Small intestine (tissue), 7 donors: ENCODE measurements at regions not wholly inside any gene's neighbourhood (a gene's known extent, or its start where the extent isn't known, plus 50 kb on each side); places are given as distances from the start of the nearest gene placed in this dataset.

Experiments
- DNase-seq, 2 donors: peaks; one replicate each; pipeline versions ENCODE4 v3.0.0 to v3.0.0-alpha.2; 2013
- FAIRE-seq: peaks from 2 replicates; lab custom pipeline; 2012; peaks lifted over from hg19 to GRCh38; lab: Jason Lieb, UNC
- H3K27ac ChIP-seq, 3 donors: one replicate each; pipeline ENCODE4 v1.5.1; 2013; ENCODE audit warnings: low read length in 2 of 3, mild to moderate bottlenecking in 2 of 3, control low read depth in 1 of 3, inconsistent platforms in 1 of 3, low read depth in 1 of 3, moderate library complexity in 1 of 3
- H3K27me3 ChIP-seq, 3 donors: one replicate each; pipeline ENCODE4 v1.6.1; 2013; ENCODE audit warnings: low read length in 3 of 3, inconsistent platforms in 1 of 3; ENCODE audit not compliant: control insufficient read depth in 3 of 3, insufficient read depth in 3 of 3
- H3K36me3 ChIP-seq, 3 donors: one replicate each; pipeline ENCODE4 v1.6.1; 2013; ENCODE audit warnings: low read length in 3 of 3, inconsistent platforms in 1 of 3, low read depth in 1 of 3, mild to moderate bottlenecking in 1 of 3, moderate library complexity in 1 of 3; ENCODE audit not compliant: control insufficient read depth in 3 of 3, insufficient read depth in 2 of 3
- H3K4me1 ChIP-seq, 3 donors: one replicate each; pipeline ENCODE4 v1.6.1; 2013; ENCODE audit warnings: low read length in 2 of 3, inconsistent platforms in 1 of 3, low read depth in 1 of 3, mild to moderate bottlenecking in 1 of 3, moderate library complexity in 1 of 3; ENCODE audit not compliant: control insufficient read depth in 3 of 3, insufficient read depth in 2 of 3
- H3K4me3 ChIP-seq, 3 donors: one replicate each; pipeline ENCODE4 v1.5.1; 2013; ENCODE audit warnings: low read length in 3 of 3, control low read depth in 1 of 3, inconsistent platforms in 1 of 3, low read depth in 1 of 3, mild to moderate bottlenecking in 1 of 3, moderate library complexity in 1 of 3
- H3K9me3 ChIP-seq, 2 donors: one replicate each; pipeline ENCODE4 v1.6.1; 2013; ENCODE audit warnings: low read depth in 1 of 2, low read length in 1 of 2; ENCODE audit not compliant: control insufficient read depth in 2 of 2, insufficient read depth in 1 of 2
- WGBS, 3 donors: extraction: QIAGEN DNeasy Blood & Tissue Kit; methylation state at CpG; one replicate each; pipeline ENCODE4 v1.1.7; 2013; 5-methylcytosine and 5-hydroxymethylcytosine counted together
- donor health status: healthy with polysubstance abuse.
- donor health status: control.
- donor health status: control.
- donor health status: Bipolar disorder and iron deficiency.
- donor health status: healthy.

GRCh38 chr10:43968961-43969360 is 320.3 kb upstream of the ZNF32 start:
- Histone ChIP-seq H3K36me3 (no peaks in the 10 kb centered on the region), H3K27me3 (peaks cover 0 to 4% (median 0%) of the 10 kb centered on the region in 3 donors), H3K4me1 (peaks cover 0 to under 1% (median 0%) of the 10 kb centered on the region in 3 donors), H3K9me3 (no peaks in the 10 kb centered on the region), H3K27ac (no peak overlapping the region), H3K4me3 (no peak overlapping the region)
- DNase-seq, result no peak
- no peak for FAIRE-seq
- 76 to 85% (median 82%) methylated on average over 14 of the region's 14 CpGs for WGBS, 3 donors

DNA sequence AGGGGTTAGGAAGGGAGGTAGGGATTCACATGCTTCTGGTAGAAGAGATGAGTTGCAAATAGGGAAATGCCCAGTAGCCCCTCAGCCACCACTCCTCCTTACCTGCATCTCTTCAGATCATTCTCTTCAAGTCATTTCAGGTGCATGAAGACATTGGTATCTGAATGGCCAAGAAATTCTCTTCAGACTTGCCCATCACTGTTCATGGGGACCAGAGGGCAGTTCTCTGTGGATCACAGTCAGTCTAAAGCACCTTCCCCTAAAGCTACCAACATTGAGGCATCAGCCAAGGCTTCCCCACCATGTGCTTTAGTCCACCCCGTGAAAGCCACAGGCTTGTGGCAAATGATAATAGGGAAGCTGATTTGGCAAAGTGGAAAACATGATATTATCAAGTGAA is 319.4 kb upstream of the ZNF32 start:
- FAIRE-seq, result no peak

DNA sequence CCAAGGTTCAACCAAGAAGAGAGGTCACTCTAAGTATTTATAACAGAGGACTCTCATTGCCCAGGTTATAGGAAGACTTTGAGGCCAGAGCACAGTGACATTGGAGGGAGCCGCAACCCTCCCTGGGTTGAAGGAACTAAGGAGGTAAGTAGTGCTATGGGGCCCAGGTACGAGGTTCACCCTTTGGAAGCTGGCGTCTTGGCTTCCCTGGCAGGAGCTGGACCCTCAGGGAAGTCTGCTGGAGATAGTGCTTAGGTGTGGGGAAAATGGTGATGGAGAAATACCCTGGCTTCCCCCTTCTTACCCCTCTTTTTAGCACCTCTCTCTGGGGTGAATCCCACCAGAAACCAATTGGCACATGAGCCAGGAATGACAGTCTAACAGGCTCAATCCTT is 317.9 kb upstream of the ZNF32 start:
- H3K4me1 ChIP-seq, result no peaks in the 10 kb centered on the region
- no peak for DNase-seq
- no peak for FAIRE-seq
- WGBS, 3 donors, result 86 to 94% (median 88%) methylated on average over 3 of the region's 3 CpGs
- H3K36me3 ChIP-seq, result no peaks in the 10 kb centered on the region
- no peak overlapping the region for H3K27ac ChIP-seq
- H3K9me3 ChIP-seq, result no peaks in the 10 kb centered on the region
- H3K4me3 ChIP-seq, result no peak overlapping the region
- H3K27me3 ChIP-seq, result peaks cover 0 to 4% (median 0%) of the 10 kb centered on the region in 3 donors

More for the DNA sequence above, 319.4 kb upstream of the ZNF32 start:
- H3K4me1 ChIP-seq, result no peaks in the 10 kb centered on the region
- no peaks in the 10 kb centered on the region for H3K36me3 ChIP-seq
- no peak overlapping the region for H3K27ac ChIP-seq
- H3K9me3 ChIP-seq, result no peaks in the 10 kb centered on the region
- WGBS, 3 donors, result 64 to 75% (median 69%) methylated on average over 1 of the region's 1 CpG
- no peak overlapping the region for H3K4me3 ChIP-seq
- H3K27me3 ChIP-seq, result peaks cover 0 to 4% (median 0%) of the 10 kb centered on the region in 3 donors
- no peak for DNase-seq

DNA sequence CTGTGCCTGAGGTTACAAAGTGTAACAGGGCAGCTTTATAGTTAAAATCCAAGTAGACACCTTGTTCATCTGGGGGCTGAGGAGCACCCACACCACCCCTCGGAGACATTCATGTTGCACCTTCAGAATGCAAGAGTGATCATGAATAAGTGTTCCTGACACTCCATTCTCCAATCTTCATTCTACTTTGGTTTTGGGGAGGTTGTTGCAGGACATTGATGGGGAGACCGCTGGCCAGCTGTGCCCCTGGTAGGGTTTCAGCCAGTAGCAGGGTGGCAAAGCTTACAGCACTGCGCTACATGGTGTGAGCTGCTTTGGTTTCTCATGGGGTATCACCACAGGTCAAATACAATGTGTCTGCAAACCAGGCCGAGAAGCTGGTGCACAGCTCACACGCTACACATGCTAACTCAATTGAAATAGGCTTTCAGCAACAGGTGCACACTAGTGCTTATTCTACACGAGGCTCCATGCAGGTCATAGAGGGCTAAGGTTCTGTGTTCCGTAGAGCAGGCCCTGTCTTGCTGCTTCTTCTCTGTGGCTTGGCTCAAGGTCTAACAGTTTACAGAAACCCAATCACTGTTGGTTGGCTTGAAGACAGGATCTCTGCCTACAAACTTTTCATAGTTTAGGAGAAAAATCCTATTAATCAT is 317.4 kb upstream of the ZNF32 start:
- 88 to 90% (median 88%) methylated on average over 7 of the region's 7 CpGs for WGBS, 3 donors
- H3K4me1 ChIP-seq, result no peaks in the 10 kb centered on the region
- H3K36me3 ChIP-seq, result no peaks in the 10 kb centered on the region
- no peaks in the 10 kb centered on the region for H3K9me3 ChIP-seq
- FAIRE-seq (no peak), DNase-seq (no peak)
- no peak overlapping the region for H3K4me3 ChIP-seq
- peaks cover 0 to 4% (median 0%) of the 10 kb centered on the region in 3 donors for H3K27me3 ChIP-seq
- no peak overlapping the region for H3K27ac ChIP-seq

GRCh38 chr10:43965033-43965917 is 316.6 kb upstream of the ZNF32 start:
- Histone ChIP-seq H3K4me3 (no peak overlapping the region), H3K36me3 (no peaks in the 10 kb centered on the region), H3K27me3 (peaks cover 0 to 4% (median 0%) of the 10 kb centered on the region in 3 donors), H3K4me1 (no peaks in the 10 kb centered on the region), H3K27ac (no peak overlapping the region), H3K9me3 (no peaks in the 10 kb centered on the region)
- WGBS, 3 donors, result 56 to 76% (median 59%) methylated on average over 14 of the region's 14 CpGs
- no peak for DNase-seq
- FAIRE-seq, result no peak

GRCh38 chr10:43964486-43964885 is 315.8 kb upstream of the ZNF32 start:
- Histone ChIP-seq H3K27ac (no peak overlapping the region), H3K9me3 (no peaks in the 10 kb centered on the region), H3K27me3 (peaks cover 0 to 4% (median 0%) of the 10 kb centered on the region in 3 donors), H3K4me3 (no peak overlapping the region), H3K36me3 (no peaks in the 10 kb centered on the region), H3K4me1 (no peaks in the 10 kb centered on the region)
- DNase-seq, result no peak
- WGBS, 3 donors, result 81 to 88% (median 83%) methylated on average over 5 of the region's 5 CpGs
- no peak for FAIRE-seq

GRCh38 chr10:43963793-43964425 is 315.2 kb upstream of the ZNF32 start:
- no peak overlapping the region for H3K4me3 ChIP-seq
- WGBS, 3 donors, result 66 to 77% (median 74%) methylated on average over 10 of the region's 10 CpGs
- no peak for FAIRE-seq
- H3K9me3 ChIP-seq, result no peaks in the 10 kb centered on the region
- H3K36me3 ChIP-seq, result no peaks in the 10 kb centered on the region
- no peaks in the 10 kb centered on the region for H3K4me1 ChIP-seq
- H3K27ac ChIP-seq, result no peak overlapping the region
- no peak for DNase-seq
- H3K27me3 ChIP-seq, result peaks cover 0 to 4% (median 0%) of the 10 kb centered on the region in 3 donors

GRCh38 chr10:43963379-43963778 is 314.7 kb upstream of the ZNF32 start:
- WGBS, 3 donors, result 70 to 88% (median 81%) methylated on average over 2 of the region's 2 CpGs
- H3K4me3 ChIP-seq, result no peak overlapping the region
- no peaks in the 10 kb centered on the region for H3K9me3 ChIP-seq
- H3K36me3 ChIP-seq, result no peaks in the 10 kb centered on the region
- no peaks in the 10 kb centered on the region for H3K4me1 ChIP-seq
- DNase-seq, result no peak
- no peak for FAIRE-seq
- H3K27me3 ChIP-seq, result peaks cover 0 to 4% (median 0%) of the 10 kb centered on the region in 3 donors
- no peak overlapping the region for H3K27ac ChIP-seq
